BJ (cell line): ENCODE measurements at regions not wholly inside any gene's neighbourhood (a gene's known extent, or its start where the extent isn't known, plus 50 kb on each side); places are given as distances from the start of the nearest gene placed in this dataset.

ENCODE experiments used
- CTCF ChIA-PET: fragments of 350-600 bp; formaldehyde crosslinking; extraction: SDS; loops from one replicate; lab custom pipeline; 2021; ENCODE audit warnings: antibody characterized with exemption, inconsistent platforms; lab: Yijun Ruan, JAX
- POLR2A ChIA-PET: fragments of 300-600 bp; sonication (Branson Sonifier 250); formaldehyde crosslinking; extraction: SDS; loops from one replicate; lab custom pipeline; 2021; ENCODE audit warnings: antibody characterized with exemption; lab: Charles Lee
- DNase-seq: peaks from one replicate; pipeline ENCODE4 v3.0.0-alpha.2; 2011; ENCODE audit warnings: low read depth
- H3K27me3 ChIP-seq: 2 replicates; pipeline ENCODE4 v1.6.0; 2011; ENCODE audit warnings: low read length; ENCODE audit not compliant: control insufficient read depth, insufficient read depth
- H3K36me3 ChIP-seq: 2 replicates; pipeline ENCODE4 v1.5.1; 2011; ENCODE audit warnings: low read length; ENCODE audit not compliant: control insufficient read depth, insufficient read depth
- H3K4me3 ChIP-seq: 2 replicates; pipeline ENCODE4 v1.5.1; 2011; ENCODE audit warnings: low read depth, mild to moderate bottlenecking, control low read depth, low read length
- CTCF ChIP-seq: IDR thresholded peaks from 2 replicates; pipeline ENCODE4 v1.5.1; 2011; ENCODE audit warnings: low read depth, mild to moderate bottlenecking, control low read depth, inconsistent platforms, low read length, moderate library complexity; ENCODE audit not compliant: insufficient read depth

GRCh38 chr11:122214080-122214479 lies 98.1 kb upstream of the BLID start:
- no peaks in the 10 kb centered on the region for H3K36me3 ChIP-seq
- no peak for DNase-seq
- ChIA-PET POLR2A (no interaction called here), CTCF (interaction anchor here (0.8 to 4.9 kb wide), 5 partner anchors 11 to 559 kb away, joined by 3 to 31 read pairs (median 7); no protein-coding TSS in a partner anchor)
- H3K27me3 ChIP-seq: no peaks in the 10 kb centered on the region
- no peak overlapping the region for H3K4me3 ChIP-seq
- TF ChIP-seq CTCF: no peak

- CTCF ChIA-PET: interaction anchor here (0.5 to 4.9 kb wide), 6 partner anchors 10 to 558 kb away, joined by 3 to 31 read pairs (median 5); no protein-coding TSS in a partner anchor
- TF ChIP-seq CTCF: no peak
- POLR2A ChIA-PET: no interaction called here
- Histone ChIP-seq H3K36me3 (no peaks in the 10 kb centered on the region), H3K27me3 (no peaks in the 10 kb centered on the region), H3K4me3 (no peak overlapping the region)
- DNase-seq: no peak
These were observed 97.2 kb upstream of the BLID start for GRCh38 chr11:122213171-122213570.

- DNase-seq: no peak
- POLR2A ChIA-PET: interaction anchor here (0.7 kb wide), 2 partner anchors 42 to 1905 kb away, joined by 3 to 4 read pairs; partner anchors contain the start of gene VWA5A
- CTCF ChIA-PET: interaction anchor here (2.0 kb wide), 1 partner anchor 555 kb away, joined by 6 read pairs; no protein-coding TSS in a partner anchor
- no peak overlapping the region for H3K4me3 ChIP-seq
- H3K36me3 ChIP-seq: no peaks in the 10 kb centered on the region
- no peak for TF ChIP-seq CTCF
- no peaks in the 10 kb centered on the region for H3K27me3 ChIP-seq
These were observed 94.5 kb upstream of the BLID start for GRCh38 chr11:122210367-122210997.

- CTCF ChIA-PET: interaction anchor here (1.4 to 2.0 kb wide), 2 partner anchors 173 to 554 kb away, joined by 3 to 6 read pairs; no protein-coding TSS in a partner anchor
- no peak overlapping the region for H3K4me3 ChIP-seq
- no peak for DNase-seq
- no peaks in the 10 kb centered on the region for H3K36me3 ChIP-seq
- H3K27me3 ChIP-seq: no peaks in the 10 kb centered on the region
- no peak for TF ChIP-seq CTCF
- POLR2A ChIA-PET: interaction anchor here (0.7 kb wide), 1 partner anchor 41 kb away, joined by 3 read pairs; no protein-coding TSS in a partner anchor
These were observed 93.8 kb upstream of the BLID start for GRCh38 chr11:122209619-122210366.
